GM12878 (cell line): ENCODE measurements at regions not wholly inside any gene's neighbourhood (a gene's known extent, or its start where the extent isn't known, plus 50 kb on each side); places are given as distances from the start of the nearest gene placed in this dataset.

Experiments
- CTCF ChIP-seq, 3 experiments: IDR thresholded peaks in 2 of 3; conservative IDR thresholded peaks in 1 of 3; 2 replicates each; pipeline ENCODE4 v1.5.1; 2011; ENCODE audit warnings: low read depth in 3 of 3, low read length in 3 of 3, mild to moderate bottlenecking in 3 of 3, control low read depth in 2 of 3, moderate library complexity in 2 of 3, inconsistent platforms in 1 of 3, mixed read lengths in 1 of 3; ENCODE audit not compliant: control insufficient read depth in 2 of 3, insufficient read depth in 1 of 3; ENCODE audit errors: extremely low read depth in 1 of 3
- EZH2 ChIP-seq: IDR thresholded peaks from 2 replicates; pipeline ENCODE4 v1.6.1; 2012; ENCODE audit warnings: low read depth, mild to moderate bottlenecking, control low read depth, inconsistent platforms, low read length, borderline replicate concordance; ENCODE audit not compliant: control insufficient read depth

DNA sequence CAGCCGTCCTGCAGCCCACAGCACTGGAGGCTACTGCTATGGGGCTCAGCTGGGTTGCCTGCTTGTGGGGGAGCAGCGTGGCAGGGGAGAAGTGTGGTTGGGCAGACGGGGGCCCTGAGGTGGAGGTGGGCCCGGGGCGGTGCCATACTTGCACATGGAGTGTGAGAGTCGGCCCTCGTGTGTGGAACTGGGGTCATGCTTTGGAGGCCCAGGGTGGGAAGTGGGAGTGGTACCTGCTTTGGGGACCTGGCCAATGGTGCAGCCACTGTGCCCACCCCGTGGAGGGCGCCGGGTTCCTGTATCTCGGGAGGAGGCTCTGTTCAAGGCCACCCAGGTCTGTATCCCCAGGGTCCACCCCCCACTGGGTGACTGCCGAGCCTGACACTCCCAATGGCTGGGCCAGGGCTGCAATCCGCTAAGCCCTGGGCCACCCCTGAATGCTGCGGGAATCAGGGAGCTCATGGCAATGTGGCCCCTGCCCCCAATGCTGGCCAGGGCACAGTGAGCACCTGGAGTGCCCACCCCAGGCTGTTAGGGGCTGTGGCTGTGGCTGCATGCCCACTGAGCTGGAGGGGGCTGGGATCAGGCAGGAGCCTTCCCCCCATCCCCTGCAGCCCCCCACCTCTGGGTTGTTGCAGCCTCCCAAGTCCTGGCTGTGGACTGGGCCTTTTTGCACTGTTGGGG, 157.9 kb upstream of the SLC38A2 start:
- TF ChIP-seq CTCF (IDR thresholded peaks at IDR 0.05 in 2 of 3, conservative IDR thresholded peaks at IDR 0.05 in 1 of 3; ENCODE audit: control insufficient read depth in 2 of 3, extremely low read depth in 1 of 3, insufficient read depth in 1 of 3, low read depth in 3 of 3, low read length in 3 of 3) = no peak
- no peak for TF ChIP-seq EZH2
